ENCODE measurements at regions not wholly inside any gene's neighbourhood (a gene's known extent, or its start where the extent isn't known, plus 50 kb on each side); places are given as distances from the start of the nearest gene placed in this dataset.

DNA sequence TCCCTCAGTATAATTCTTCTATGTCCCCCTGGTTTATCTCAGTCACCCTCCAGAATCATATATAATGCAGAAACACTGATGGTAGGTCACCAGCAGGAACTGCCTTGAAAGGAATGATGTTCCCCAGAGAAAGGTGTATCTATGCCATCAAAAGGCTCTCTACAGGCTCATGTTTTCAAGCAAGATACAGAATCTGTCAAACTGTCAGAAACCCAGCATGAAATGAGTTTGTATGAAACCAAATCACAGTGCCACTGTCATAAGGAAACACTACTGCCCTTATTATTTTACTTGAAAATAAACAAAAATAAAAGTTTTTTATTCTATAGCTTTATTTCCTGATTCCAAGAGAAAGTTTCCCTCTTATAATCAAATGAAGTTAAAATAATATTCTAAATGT is 1064.5 kb upstream of the DDX18 start:
- H3K4me3 ChIP-seq (ENCODE audit: low read depth, low read length) = no peak overlapping the region
- no peak for DNase-seq (ENCODE audit: low read depth)
- TF ChIP-seq, protein P1, sequence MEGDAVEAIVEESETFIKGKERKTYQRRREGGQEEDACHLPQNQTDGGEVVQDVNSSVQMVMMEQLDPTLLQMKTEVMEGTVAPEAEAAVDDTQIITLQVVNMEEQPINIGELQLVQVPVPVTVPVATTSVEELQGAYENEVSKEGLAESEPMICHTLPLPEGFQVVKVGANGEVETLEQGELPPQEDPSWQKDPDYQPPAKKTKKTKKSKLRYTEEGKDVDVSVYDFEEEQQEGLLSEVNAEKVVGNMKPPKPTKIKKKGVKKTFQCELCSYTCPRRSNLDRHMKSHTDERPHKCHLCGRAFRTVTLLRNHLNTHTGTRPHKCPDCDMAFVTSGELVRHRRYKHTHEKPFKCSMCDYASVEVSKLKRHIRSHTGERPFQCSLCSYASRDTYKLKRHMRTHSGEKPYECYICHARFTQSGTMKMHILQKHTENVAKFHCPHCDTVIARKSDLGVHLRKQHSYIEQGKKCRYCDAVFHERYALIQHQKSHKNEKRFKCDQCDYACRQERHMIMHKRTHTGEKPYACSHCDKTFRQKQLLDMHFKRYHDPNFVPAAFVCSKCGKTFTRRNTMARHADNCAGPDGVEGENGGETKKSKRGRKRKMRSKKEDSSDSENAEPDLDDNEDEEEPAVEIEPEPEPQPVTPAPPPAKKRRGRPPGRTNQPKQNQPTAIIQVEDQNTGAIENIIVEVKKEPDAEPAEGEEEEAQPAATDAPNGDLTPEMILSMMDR (IDR thresholded peaks at IDR 0.05; ENCODE audit: insufficient read depth, low read length) = no peak

DNA sequence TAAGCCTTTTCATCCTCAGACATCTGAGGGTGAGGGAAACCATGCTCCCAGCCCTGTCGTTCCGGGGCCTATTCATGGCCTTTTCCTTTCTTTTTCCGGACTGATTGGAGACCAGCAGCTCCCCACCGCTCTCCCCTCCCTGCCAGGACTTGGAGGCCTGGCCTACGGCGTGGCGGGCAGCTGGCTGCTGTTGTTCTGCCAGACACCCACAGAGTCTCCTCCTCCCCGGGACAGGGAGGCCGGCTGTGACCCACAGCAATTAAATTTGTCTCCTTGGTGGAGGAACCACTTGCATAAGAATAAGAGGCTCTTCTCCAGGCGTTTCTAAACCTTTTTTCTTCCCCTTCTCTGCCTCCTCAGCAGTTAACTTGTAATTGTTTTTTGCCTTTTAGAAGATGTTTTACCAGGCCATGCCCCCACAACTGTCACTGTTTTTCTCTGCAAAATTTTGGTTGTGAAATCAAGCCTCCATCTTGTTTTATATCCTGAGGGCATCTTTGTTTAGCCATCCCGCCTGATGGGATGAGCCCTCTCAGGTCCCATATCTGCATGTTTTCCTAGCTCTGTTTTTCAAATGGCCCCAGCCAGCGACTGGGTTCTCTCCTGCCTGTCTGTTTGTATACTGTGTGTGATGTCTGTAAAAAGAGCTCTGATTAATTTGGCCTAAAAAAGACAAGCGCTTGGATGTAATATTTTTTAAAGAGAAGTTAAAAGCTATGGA is 1060.0 kb upstream of the DDX18 start:
- H3K4me3 ChIP-seq (ENCODE audit: low read depth, low read length) = no peak overlapping the region
- DNase-seq (ENCODE audit: low read depth) = no peak
- TF ChIP-seq, protein P1 (IDR thresholded peaks at IDR 0.05; ENCODE audit: insufficient read depth, low read length) = no peak

DNA sequence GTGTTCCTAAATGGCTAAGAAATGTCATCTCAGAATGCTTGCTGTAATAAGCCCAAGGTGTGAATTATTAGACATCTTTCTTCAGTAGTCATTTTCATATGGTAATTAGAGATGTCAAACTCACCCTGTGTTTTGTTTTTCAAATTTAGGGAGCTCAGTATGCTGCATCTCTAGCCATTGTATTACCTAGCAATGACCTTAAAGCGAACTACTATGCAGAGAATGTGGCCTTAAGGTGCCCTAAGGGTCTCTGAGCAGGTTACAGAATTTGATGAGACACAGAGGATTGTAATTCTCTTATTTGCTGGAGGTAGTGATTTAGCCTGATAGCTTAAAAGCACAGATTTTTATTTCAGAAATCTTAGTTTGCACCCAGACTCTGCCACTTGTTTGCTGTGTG is 1052.6 kb upstream of the DDX18 start:
- H3K4me3 ChIP-seq (ENCODE audit: low read depth, low read length) = no peak overlapping the region
- no peak for DNase-seq (ENCODE audit: low read depth)
- TF ChIP-seq, protein P1 (IDR thresholded peaks at IDR 0.05; ENCODE audit: insufficient read depth, low read length) = no peak

DNA sequence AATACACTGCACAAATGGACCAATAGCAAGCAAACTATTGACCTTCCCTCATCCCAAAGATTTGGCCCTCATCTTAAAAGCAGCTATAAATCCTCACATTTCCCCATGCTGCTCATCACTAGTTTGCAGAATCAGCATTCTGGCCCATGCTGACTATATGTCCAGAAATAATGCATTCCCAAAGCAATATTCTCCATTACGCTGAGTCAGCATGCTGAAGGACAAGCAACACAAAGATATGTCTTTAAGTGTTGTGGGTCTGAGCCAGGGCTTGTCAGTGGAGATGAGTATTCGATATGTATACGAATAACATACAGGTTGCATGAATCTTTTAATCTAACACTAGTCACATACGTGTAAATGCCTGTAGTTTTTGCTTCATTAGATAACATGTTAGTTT is 1045.0 kb upstream of the DDX18 start:
- no peak overlapping the region for H3K4me3 ChIP-seq (ENCODE audit: low read depth, low read length)
- TF ChIP-seq, protein P1 (IDR thresholded peaks at IDR 0.05; ENCODE audit: insufficient read depth, low read length) = no peak
- no peak for DNase-seq (ENCODE audit: low read depth)

DNA sequence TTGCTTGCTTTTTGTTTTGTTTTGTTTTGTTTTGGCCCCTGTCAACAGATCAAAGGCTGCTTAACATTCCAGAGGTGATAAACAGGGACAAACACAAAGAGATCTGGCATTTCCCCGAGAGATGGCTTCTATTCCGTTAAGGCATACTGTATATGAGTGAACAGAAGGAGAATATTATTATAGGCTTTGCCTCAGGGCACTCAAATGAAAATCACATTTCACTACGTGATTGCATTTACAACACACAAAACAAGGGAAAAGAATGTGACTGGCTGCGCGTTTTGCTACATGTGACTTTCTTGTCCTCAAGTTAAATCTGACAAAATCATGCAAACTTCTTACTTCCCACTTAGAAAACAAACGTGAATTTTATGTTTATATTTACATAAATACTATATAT is 1037.9 kb upstream of the DDX18 start:
- no peak for DNase-seq (ENCODE audit: low read depth)
- TF ChIP-seq, protein P1 (IDR thresholded peaks at IDR 0.05; ENCODE audit: insufficient read depth, low read length) = no peak
- H3K4me3 ChIP-seq (ENCODE audit: low read depth, low read length) = no peak overlapping the region

DNA sequence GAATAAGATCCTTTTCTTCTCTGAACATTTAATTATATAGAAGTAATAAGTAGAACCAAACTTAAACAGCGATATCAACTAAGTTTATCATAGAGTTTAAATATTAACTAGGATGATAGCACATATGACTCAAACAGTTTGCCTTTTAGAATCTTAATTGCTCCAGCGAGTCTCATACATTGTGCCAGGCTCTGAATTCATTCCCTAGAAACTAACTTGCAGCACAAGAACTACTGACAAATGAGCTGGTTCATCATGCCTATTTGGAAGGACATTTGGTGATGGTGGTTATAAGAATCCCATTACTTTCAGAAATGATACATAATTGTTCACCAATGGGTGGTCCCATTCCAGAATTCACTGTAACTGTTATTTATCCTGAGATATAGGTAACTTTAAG is 1026.6 kb upstream of the DDX18 start:
- TF ChIP-seq, protein P1 (IDR thresholded peaks at IDR 0.05; ENCODE audit: insufficient read depth, low read length) = no peak
- H3K4me3 ChIP-seq (ENCODE audit: low read depth, low read length) = no peak overlapping the region
- DNase-seq (ENCODE audit: low read depth) = no peak

DNA sequence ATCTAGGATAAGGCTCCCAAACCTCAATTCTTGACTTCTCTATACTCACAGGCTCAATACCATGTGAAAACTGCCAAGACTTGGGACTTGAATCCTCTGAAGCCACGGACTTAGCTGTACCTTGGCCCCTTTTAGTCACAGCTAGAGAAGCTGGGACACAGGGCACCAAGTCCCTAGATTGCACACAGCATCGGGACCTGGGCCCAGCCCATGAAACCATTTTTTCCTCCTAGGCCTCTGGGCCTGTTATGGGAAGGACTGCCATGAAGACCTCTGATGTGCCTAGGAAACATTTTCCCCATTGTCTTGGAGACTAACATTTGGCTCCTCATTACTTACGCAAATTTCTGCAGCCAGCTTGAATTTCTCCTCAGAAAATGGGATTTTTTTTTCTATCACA is 1011.8 kb upstream of the DDX18 start:
- no peak overlapping the region for H3K4me3 ChIP-seq (ENCODE audit: low read depth, low read length)
- no peak for DNase-seq (ENCODE audit: low read depth)
- TF ChIP-seq, protein P1 (IDR thresholded peaks at IDR 0.05; ENCODE audit: insufficient read depth, low read length) = no peak
